COLO829 (cell line): ENCODE measurements at regions not wholly inside any gene's neighbourhood (a gene's known extent, or its start where the extent isn't known, plus 50 kb on each side); places are given as distances from the start of the nearest gene placed in this dataset.
"Not testable (repeated sequence)": the region's sequence is repeated elsewhere in the genome, so short reads cannot be mapped to it uniquely, and the experiment has no call there.

Experiments used
- DNase-seq: peaks from one replicate; pipeline ENCODE4 v3.0.0; 2012; ENCODE audit warnings: low spot score

- no peak for DNase-seq
These were observed 166.5 kb upstream of the ATP11B start for GRCh38 chr3:182626484-182627467.

DNA sequence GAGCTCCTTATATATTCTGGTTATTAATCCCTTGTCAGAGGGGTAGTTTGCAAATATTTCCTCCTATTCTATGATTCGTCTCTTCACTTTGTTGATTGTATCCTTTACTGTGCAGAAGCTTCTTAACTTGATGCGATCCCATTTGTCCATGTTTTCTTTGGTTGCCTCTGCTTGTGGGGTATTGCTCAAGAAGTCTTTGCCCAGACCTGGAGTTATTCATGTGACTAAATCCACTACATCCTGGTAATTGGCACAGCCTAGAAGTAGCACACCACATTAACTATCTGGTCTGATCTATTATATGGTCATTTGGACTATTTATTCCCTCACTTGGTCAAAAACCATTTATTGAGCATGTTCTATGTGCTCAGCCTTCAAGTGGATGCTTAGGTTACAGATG is 164.8 kb upstream of the ATP11B start:
- DNase-seq, result no peak

GRCh38 chr3:182629521-182629920 is 163.8 kb upstream of the ATP11B start:
- no peak for DNase-seq

DNA sequence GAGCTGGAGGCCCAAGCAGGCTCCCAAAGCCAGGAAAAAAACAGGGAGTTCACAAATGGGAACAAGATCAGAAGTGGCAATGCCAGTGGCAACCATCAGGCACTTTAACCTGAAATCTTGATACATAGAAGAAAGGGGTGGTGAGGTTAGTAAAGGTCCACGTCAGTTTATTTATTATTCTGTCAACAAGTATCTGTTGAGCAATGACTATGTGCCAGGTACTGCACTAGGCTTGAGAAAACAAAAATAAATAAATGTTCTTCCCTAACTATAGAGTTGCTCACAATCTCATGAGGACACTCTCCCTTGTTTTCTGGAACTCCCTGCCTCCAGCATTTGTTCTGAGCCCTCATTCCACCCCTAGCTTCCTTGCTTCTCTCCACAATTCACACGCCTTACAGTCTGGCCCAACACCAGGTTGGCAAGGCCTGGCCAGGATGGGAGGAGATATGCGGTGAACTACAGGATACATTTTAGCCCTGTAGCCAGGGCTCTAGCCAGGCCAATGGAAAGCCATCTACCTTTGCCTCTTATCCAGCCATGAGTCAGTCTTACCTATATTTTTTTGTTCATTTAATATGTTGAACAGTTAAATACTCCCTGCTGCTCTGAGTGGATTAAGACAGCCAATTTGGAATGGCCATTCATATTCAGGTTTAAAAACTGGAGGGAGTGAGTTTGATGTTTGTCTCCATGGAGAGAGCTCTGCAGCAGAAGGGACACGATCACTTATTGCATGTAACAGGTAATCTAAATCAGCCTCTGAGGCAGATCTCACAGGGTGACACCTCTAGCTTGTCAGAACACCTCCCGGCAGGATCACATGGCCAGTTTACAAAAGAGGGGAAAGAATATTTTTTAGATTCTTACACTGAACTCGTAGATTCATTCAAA is 161.9 kb upstream of the ATP11B start:
- DNase-seq, result no peak

DNA sequence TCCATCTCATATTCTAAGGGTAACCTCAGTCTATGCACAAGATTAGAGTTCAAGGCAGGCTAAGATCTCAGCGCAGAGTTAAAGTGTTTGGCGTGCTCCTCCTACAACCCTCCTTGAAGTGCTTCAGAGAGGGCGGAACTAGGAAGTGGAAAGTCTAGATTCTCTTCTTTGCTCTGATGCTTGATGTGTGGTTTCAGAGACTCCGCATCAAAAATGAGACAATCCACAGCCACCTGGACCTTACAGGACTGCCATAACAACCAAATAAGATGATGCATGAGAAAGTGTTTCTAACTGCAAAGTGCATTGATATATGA is 161.3 kb upstream of the ATP11B start:
- no peak for DNase-seq

- no peak for DNase-seq
These were observed 160.1 kb upstream of the ATP11B start for GRCh38 chr3:182633186-182633585.

- DNase-seq, result no peak
These were observed 156.7 kb upstream of the ATP11B start for GRCh38 chr3:182636646-182637045.

DNA sequence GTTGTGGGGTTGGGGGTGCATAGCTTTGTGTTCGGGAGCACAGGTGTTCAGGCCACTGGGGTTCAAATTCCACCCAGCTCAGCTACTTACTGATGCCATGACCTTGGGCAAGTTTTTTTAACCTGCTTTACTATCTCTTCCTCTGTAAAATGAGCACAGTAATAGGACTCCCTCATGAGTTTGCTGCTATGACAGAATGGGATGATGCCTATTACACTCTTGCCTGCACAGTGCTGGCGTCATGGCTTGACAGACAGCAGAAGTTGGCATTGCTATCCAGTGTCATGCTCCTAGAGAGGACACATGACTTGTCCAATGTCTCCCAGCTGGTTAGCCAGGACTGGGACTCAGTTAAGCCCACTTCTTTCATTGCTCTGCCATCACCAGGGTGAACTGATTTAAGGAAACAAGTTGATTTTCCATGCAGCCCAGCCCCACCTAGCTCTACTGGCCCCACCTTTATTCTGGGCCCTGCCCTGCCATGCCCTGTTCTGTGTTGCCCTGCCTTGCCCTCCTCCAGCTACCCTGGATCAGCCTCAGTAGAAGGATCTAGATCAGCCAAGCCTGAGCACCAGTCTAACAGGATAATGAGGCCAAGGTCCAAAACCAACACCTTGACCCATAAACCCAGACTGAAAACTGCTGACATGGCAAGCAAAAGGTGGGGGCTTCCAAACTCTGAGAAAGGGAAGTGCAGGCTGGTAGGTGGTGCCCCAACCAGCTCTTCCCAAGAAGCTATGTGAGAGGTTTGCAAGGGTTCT is 155.8 kb upstream of the ATP11B start:
- no peak for DNase-seq

GRCh38 chr3:182644013-182644412 is 149.3 kb upstream of the ATP11B start:
- no peak for DNase-seq

- no peak for DNase-seq
These were observed 148.4 kb upstream of the ATP11B start for GRCh38 chr3:182644790-182645433.

- DNase-seq, result no peak
These were observed 142.7 kb upstream of the ATP11B start for GRCh38 chr3:182650568-182651128.

DNA sequence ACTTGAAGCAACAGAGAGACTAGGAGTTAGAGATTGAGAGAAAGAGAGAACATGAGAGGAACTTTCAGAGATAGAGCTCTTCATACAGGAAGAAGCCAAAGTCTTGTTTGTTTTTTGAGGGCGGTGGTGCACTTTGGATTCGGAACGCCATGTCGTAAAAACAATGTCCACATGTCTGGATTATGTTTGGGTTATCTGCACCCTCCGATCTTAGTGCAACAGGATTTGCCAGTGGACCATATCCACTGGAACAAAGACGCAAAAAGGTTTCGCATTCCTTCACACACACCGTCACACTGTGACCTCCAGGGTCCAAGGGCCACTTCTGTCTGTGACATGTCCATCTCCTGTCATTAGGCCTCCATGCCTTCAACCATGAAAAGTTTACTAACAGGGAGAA is 141.8 kb upstream of the ATP11B start:
- DNase-seq, result no peak

DNA sequence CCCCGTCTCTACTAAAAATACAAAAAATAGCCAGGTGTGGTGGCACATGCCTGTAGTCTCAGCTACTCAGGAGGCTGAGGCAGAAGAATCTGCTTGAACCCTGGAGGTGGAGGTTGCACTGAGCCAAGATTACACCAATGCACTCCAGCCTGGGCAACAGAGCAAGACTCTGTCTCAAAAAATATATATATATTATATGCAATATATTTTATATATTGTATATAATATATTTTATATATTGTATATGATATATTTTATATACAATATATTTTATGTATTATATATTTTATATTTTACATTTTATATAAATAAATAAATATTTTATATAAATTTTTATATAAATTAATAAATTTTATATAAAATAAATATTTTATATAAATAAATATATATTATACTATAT is 140.2 kb upstream of the ATP11B start:
- not testable (repeated sequence) for DNase-seq

GRCh38 chr3:182668541-182668940 is 124.8 kb upstream of the ATP11B start:
- no peak for DNase-seq

- DNase-seq, result no peak
These were observed 124.3 kb upstream of the ATP11B start for GRCh38 chr3:182668974-182669373.

DNA sequence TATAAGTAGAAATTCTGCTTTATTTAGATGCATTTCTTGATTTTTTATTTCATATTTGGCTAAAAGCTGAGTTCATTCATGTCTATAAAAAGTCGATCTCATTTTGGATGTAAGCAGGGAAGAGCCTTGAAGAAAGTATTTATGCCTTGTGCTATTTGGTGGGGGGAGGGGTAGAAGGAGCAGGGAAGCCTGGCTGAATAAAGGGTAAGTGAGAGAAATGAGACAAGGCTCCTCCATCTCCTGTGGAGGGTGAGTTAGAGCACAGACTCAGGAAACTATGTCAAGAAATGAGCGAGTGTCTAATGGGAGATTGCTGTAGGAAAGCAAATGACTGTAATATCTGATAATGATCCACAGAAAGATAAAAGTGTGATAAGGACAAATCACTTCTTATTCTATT is 121.8 kb upstream of the ATP11B start:
- DNase-seq, result no peak

DNA sequence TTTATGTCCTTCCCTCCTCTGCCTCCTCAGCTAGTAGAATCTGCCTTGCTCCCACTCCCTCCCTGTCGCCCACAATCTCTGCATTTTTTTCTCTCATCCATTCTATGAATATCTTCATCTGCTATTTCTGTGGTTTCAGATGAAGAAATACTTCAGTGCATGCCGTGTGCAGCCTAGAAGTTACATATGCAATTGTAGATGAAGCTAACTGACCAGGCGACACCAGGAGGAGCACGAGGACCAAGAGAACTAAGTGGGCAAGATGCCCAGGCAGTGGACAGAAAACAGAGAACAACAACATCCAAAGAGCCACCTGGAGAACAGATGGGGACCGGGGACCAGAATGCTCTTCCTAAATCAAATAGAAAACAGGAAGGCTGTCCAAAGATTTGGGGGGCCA is 121.4 kb upstream of the ATP11B start:
- DNase-seq, result peak; percentile 15

DNA sequence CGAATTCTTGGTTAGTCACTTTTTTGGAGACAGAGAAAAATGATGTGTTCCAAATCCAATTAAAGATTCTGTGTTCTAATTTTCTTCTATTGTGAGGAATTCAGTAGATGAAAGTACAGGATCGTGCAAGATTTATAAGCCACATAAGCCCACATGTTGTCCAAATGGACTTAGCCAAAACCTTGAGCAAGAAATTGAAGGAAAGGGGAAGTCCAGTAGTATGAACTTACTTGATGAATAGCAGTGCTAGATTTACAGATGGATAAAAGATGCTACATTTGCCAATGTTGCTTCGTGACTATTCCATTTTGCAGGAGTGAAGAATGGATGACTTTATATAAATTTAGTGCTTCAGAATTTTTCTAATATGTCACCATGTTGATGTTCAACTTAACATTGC is 120.0 kb upstream of the ATP11B start:
- DNase-seq, result no peak

DNA sequence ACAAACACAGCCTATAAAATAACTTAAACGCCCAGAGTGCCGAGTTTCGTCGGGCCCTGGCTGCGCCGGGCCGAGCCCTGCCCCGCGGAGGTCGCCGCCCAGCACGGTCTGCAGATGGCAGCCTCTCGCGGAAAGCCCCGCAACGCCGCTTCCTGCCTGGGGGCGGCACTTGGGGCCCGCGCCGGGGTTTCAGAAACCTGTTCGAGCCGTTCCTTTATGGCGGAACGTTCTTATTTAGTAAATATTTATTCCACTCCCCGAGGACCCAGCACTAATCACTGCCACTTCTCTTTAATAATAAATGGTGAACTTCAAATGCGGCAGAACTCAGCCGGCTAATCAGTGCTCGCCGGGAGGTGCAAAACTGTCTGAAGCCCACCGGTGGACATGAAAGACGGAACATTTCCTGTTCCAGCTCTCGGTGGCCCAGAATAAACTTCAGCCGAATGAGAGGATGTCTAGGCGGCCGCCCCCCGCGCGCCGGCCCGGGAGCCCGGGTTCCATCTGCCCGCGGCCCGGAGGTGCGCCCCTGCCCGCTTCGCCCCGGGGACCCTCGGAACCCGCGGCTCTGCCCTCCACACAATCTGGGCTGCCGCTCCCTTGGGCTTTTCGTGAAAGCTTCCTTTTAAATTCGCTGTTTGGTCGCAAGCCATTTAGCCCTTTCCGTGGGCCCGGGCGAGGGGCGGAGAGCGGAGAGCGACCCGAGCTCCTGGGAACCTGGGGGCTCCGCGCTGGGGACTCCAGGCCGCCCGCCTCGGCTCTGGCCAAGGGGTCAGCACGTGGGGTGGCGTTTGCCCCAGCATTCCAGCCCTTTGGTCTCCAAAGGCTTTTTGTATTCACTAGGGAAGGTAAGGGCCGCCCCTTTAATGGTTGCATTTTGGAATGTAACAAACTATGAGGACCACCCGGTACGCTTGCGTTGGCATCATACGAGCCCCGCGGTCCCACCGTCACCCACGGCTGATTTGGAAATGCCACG is 110.8 kb upstream of the ATP11B start:
- peak; percentile 26 for DNase-seq

GRCh38 chr3:182683453-182683852 is 109.9 kb upstream of the ATP11B start:
- DNase-seq, result peak; percentile 86
